Left kidney (tissue), 1 donor: ENCODE measurements at regions not wholly inside any gene's neighbourhood (a gene's known extent, or its start where the extent isn't known, plus 50 kb on each side); places are given as distances from the start of the nearest gene placed in this dataset.

Source experiments
- DNase-seq: peaks from one replicate; pipeline ENCODE4 v3.0.0-alpha.2; 2013

GRCh38 chr2:121860758-121861227 is 105.3 kb downstream of the TSN start:
- DNase-seq = peak; percentile 21

GRCh38 chr2:121862286-121862685 is 106.8 kb downstream of the TSN start:
- no peak for DNase-seq

GRCh38 chr2:121865914-121866313 is 110.5 kb downstream of the TSN start:
- no peak for DNase-seq

GRCh38 chr2:121866789-121867188 is 111.3 kb downstream of the TSN start:
- no peak for DNase-seq

GRCh38 chr2:121868652-121869051 is 113.2 kb downstream of the TSN start:
- DNase-seq = no peak

GRCh38 chr2:121869363-121869762 is 113.9 kb downstream of the TSN start:
- no peak for DNase-seq

- DNase-seq = no peak
Observed at GRCh38 chr2:121869873-121870272, 114.4 kb downstream of the TSN start.

GRCh38 chr2:121872651-121873050 is 117.2 kb downstream of the TSN start:
- DNase-seq = no peak

GRCh38 chr2:121873864-121874263 is 118.4 kb downstream of the TSN start:
- DNase-seq = no peak

- DNase-seq = no peak
Observed at GRCh38 chr2:121875585-121876185, 120.2 kb downstream of the TSN start.

- no peak for DNase-seq
Observed at GRCh38 chr2:121877366-121877765, 121.9 kb downstream of the TSN start.

- DNase-seq = no peak
Observed at GRCh38 chr2:121880283-121880682, 124.8 kb downstream of the TSN start.

- no peak for DNase-seq
Observed at GRCh38 chr2:121881038-121881437, 125.6 kb downstream of the TSN start.

GRCh38 chr2:121881950-121882349 is 126.5 kb downstream of the TSN start:
- DNase-seq = no peak

- no peak for DNase-seq
Observed at GRCh38 chr2:121884078-121884477, 128.6 kb downstream of the TSN start.

- DNase-seq = no peak
Observed at GRCh38 chr2:121884511-121884921, 129.1 kb downstream of the TSN start.

GRCh38 chr2:121886059-121886458 is 130.6 kb downstream of the TSN start:
- DNase-seq = no peak

GRCh38 chr2:121887513-121888188 is 132.2 kb downstream of the TSN start:
- no peak for DNase-seq

GRCh38 chr2:121888189-121888557 is 132.7 kb downstream of the TSN start:
- no peak for DNase-seq

- no peak for DNase-seq
Observed at GRCh38 chr2:121890041-121890440, 134.6 kb downstream of the TSN start.

GRCh38 chr2:121895723-121896571 is 140.5 kb downstream of the TSN start:
- no peak for DNase-seq

- no peak for DNase-seq
Observed at GRCh38 chr2:121897335-121897970, 142.0 kb downstream of the TSN start.

GRCh38 chr2:121898483-121898882 is 143.0 kb downstream of the TSN start:
- DNase-seq = no peak
